H1 (cell line): ENCODE measurements at regions not wholly inside any gene's neighbourhood (a gene's known extent, or its start where the extent isn't known, plus 50 kb on each side); places are given as distances from the start of the nearest gene placed in this dataset.

Experiments
- CTCF ChIA-PET: fragments of 300-600 bp; sonication (Branson Sonifier 250); formaldehyde crosslinking; loops from one replicate; lab custom pipeline; 2021; ENCODE audit not compliant: partially characterized antibody; lab: Charles Lee
- POLR2A ChIA-PET: fragments of 300-600 bp; sonication (Branson Sonifier 250); formaldehyde crosslinking; loops from one replicate; lab custom pipeline; 2021; ENCODE audit warnings: inconsistent platforms; ENCODE audit not compliant: partially characterized antibody; lab: Charles Lee
- DNase-seq, 2 experiments: peaks; one replicate each; pipeline versions ENCODE4 v3.0.0 to v3.0.0-alpha.2; 2010 to 2022; ENCODE audit warnings: low spot score in 2 of 2, low read depth in 1 of 2, mixed read lengths in 1 of 2
- FAIRE-seq: peaks from 2 replicates; lab custom pipeline; 2011; peaks lifted over from hg19 to GRCh38; lab: Jason Lieb, UNC
- H2AFZ ChIP-seq: 2 replicates; pipeline ENCODE4 v1.8.1; 2012; ENCODE audit warnings: low read length, inconsistent platforms
- H2AK5ac ChIP-seq: 2 replicates; pipeline ENCODE4 v1.6.1; 2013; ENCODE audit warnings: low read depth, low read length
- H2BK120ac ChIP-seq: replicated peaks from 2 replicates; pipeline ENCODE3; 2013; ENCODE audit warnings: low read depth, low read length, inconsistent platforms
- H2BK12ac ChIP-seq: 2 replicates; pipeline ENCODE4 v1.6.1; 2013; ENCODE audit warnings: low read depth, low read length
- H2BK15ac ChIP-seq: 2 replicates; pipeline ENCODE4 v1.6.1; 2013; ENCODE audit warnings: low read length
- H2BK20ac ChIP-seq: 2 replicates; pipeline ENCODE4 v1.6.1; 2013; ENCODE audit warnings: low read length
- H2BK5ac ChIP-seq: 2 replicates; pipeline ENCODE4 v1.6.1; 2013; ENCODE audit warnings: low read depth, low read length
- H3K14ac ChIP-seq: 2 replicates; pipeline ENCODE4 v1.6.1; 2013; ENCODE audit warnings: inconsistent platforms; ENCODE audit not compliant: insufficient read length
- H3K18ac ChIP-seq: 2 replicates; pipeline ENCODE4 v1.6.1; 2013; ENCODE audit warnings: low read length; ENCODE audit errors: extremely low read depth
- H3K23ac ChIP-seq: 2 replicates; pipeline ENCODE4 v1.6.1; 2013; ENCODE audit warnings: inconsistent platforms; ENCODE audit not compliant: insufficient read length
- H3K23me2 ChIP-seq: 2 replicates; pipeline ENCODE4 v1.6.1; 2013; ENCODE audit warnings: low read depth, low read length
- H3K27ac ChIP-seq: 2 replicates; pipeline ENCODE4 v1.6.1; 2011; ENCODE audit warnings: low read depth, low read length, inconsistent platforms
- H3K27me3 ChIP-seq, 4 experiments: replicated peaks in 1 of 4; 1 replicate in 1 of 4; 2 replicates in 3 of 4; pipeline versions ENCODE4 v1.6.1 to v1.8.1; 2011 to 2013; ENCODE audit warnings: low read length in 3 of 4, mild to moderate bottlenecking in 3 of 4, inconsistent platforms in 2 of 4, mixed read lengths in 2 of 4, moderate library complexity in 1 of 4; ENCODE audit not compliant: control insufficient read depth in 3 of 4, insufficient read depth in 3 of 4; ENCODE audit errors: extremely low read depth in 1 of 4
- H3K36me3 ChIP-seq, 4 experiments: 2 replicates each; pipeline versions ENCODE4 v1.6.1 to v1.8.1; 2011 to 2013; ENCODE audit warnings: mild to moderate bottlenecking in 4 of 4, low read length in 3 of 4, moderate library complexity in 2 of 4, control low read depth in 1 of 4, inconsistent platforms in 1 of 4; ENCODE audit not compliant: insufficient read depth in 4 of 4, control insufficient read depth in 2 of 4
- H3K4ac ChIP-seq: replicated peaks from 2 replicates; pipeline ENCODE3; 2013; ENCODE audit warnings: low read length, low read depth, mixed read lengths, inconsistent platforms; ENCODE audit not compliant: insufficient read length
- H3K4me1 ChIP-seq, 4 experiments: replicated peaks in 1 of 4; 1 replicate in 1 of 4; 2 replicates in 3 of 4; pipeline versions ENCODE4 v1.6.1 to v1.8.1; 2011 to 2013; ENCODE audit warnings: low read length in 3 of 4, inconsistent platforms in 2 of 4, mixed read lengths in 1 of 4; ENCODE audit not compliant: insufficient read depth in 4 of 4, control insufficient read depth in 3 of 4
- H3K4me2 ChIP-seq, 2 experiments: 2 replicates each; pipeline versions ENCODE4 v1.6.1 to v1.8.1; 2011 to 2013; ENCODE audit warnings: low read depth in 2 of 2, low read length in 2 of 2, control low read depth in 1 of 2, inconsistent platforms in 1 of 2, mild to moderate bottlenecking in 1 of 2; ENCODE audit not compliant: insufficient read depth in 1 of 2
- H3K4me3 ChIP-seq, 4 experiments: fragments of 200-600, 300-600 bp in 1 of 4; sonication (generic), shearing (Covaris generic), sonication (Bioruptor Twin) in 1 of 4; 2 replicates each; pipeline versions ENCODE4 v1.5.1 to v1.8.1; 2011 to 2016; ENCODE audit warnings: low read length in 4 of 4, low read depth in 3 of 4, control low read depth in 2 of 4, inconsistent platforms in 2 of 4, mild to moderate bottlenecking in 2 of 4, mixed read lengths in 1 of 4, moderate library complexity in 1 of 4; ENCODE audit not compliant: insufficient read depth in 2 of 4; ENCODE audit errors: extremely low read depth in 1 of 4
- H3K56ac ChIP-seq: replicated peaks from 2 replicates; pipeline ENCODE3; 2013; ENCODE audit warnings: low read depth, mild to moderate bottlenecking, mixed read lengths, low read length, inconsistent platforms; ENCODE audit not compliant: insufficient read length
- H3K79me1 ChIP-seq: 2 replicates; pipeline ENCODE4 v1.6.1; 2013; ENCODE audit warnings: low read depth, low read length, control low read depth
- H3K79me2 ChIP-seq, 2 experiments: 2 replicates each; pipeline versions ENCODE4 v1.6.1 to v1.8.1; 2012 to 2013; ENCODE audit warnings: low read length in 2 of 2, mild to moderate bottlenecking in 2 of 2, inconsistent platforms in 1 of 2; ENCODE audit not compliant: insufficient read depth in 2 of 2, control insufficient read depth in 1 of 2
- H3K9ac ChIP-seq, 4 experiments: replicated peaks in 1 of 4; 1 replicate in 1 of 4; 2 replicates in 3 of 4; pipeline versions ENCODE4 v1.6.1 to v1.8.1; 2011 to 2013; ENCODE audit warnings: low read depth in 3 of 4, low read length in 3 of 4, control low read depth in 2 of 4, mild to moderate bottlenecking in 2 of 4, moderate library complexity in 2 of 4, inconsistent platforms in 1 of 4; ENCODE audit errors: extremely low read depth in 1 of 4
- H3K9me3 ChIP-seq, 2 experiments: 2 replicates each; pipeline versions ENCODE4 v1.6.1 to v1.8.1; 2012 to 2013; ENCODE audit warnings: mild to moderate bottlenecking in 2 of 2, moderate library complexity in 2 of 2, control low read depth in 1 of 2, inconsistent platforms in 1 of 2, low read depth in 1 of 2, low read length in 1 of 2, mixed read lengths in 1 of 2; ENCODE audit not compliant: insufficient read depth in 2 of 2
- H4K20me1 ChIP-seq, 2 experiments: replicated peaks in 1 of 2; 2 replicates each; pipeline versions ENCODE3 to v1.8.1; 2011 to 2013; ENCODE audit warnings: inconsistent platforms in 2 of 2, low read length in 2 of 2, mild to moderate bottlenecking in 1 of 2; ENCODE audit not compliant: insufficient read depth in 2 of 2, control insufficient read depth in 1 of 2
- H4K5ac ChIP-seq: 2 replicates; pipeline ENCODE4 v1.6.1; 2013; ENCODE audit warnings: low read length, low read depth, mixed read lengths, inconsistent platforms; ENCODE audit not compliant: insufficient read length
- H4K8ac ChIP-seq: 2 replicates; pipeline ENCODE4 v1.8.0; 2013; ENCODE audit warnings: mild to moderate bottlenecking, moderate library complexity, low read length, inconsistent platforms; ENCODE audit not compliant: insufficient read depth; ENCODE audit errors: extremely low read depth
- H4K91ac ChIP-seq: replicated peaks from 2 replicates; pipeline ENCODE3; 2013; ENCODE audit warnings: low read length, mixed read lengths, inconsistent platforms; ENCODE audit not compliant: insufficient read length
- ASH2L ChIP-seq: fragments of 200-600, 300-600 bp; sonication (generic); IDR thresholded peaks from one replicate; pipeline ENCODE4 v1.7.1; 2017; ENCODE audit warnings: low read length
- BCL11A ChIP-seq, 2 experiments: IDR thresholded peaks; one replicate each; pipeline ENCODE4 v1.6.1; 2011; ENCODE audit warnings: low read depth in 2 of 2, low read length in 2 of 2, mild to moderate bottlenecking in 2 of 2
- CTBP2 ChIP-seq: IDR thresholded peaks from 2 replicates; pipeline ENCODE4 v1.7.0; 2011; ENCODE audit warnings: borderline replicate concordance, mild to moderate bottlenecking, moderate library complexity, mixed read lengths, low read length; ENCODE audit not compliant: insufficient read depth, insufficient read length
- E2F6 ChIP-seq: IDR thresholded peaks from 2 replicates; pipeline ENCODE4 v1.6.1; 2012; ENCODE audit warnings: inconsistent platforms
- HDAC6 ChIP-seq: IDR thresholded peaks from one replicate; pipeline ENCODE4 v1.7.1; 2012; ENCODE audit warnings: low read depth, mild to moderate bottlenecking, inconsistent platforms, low read length, moderate library complexity
- RBBP5 ChIP-seq: IDR thresholded peaks from 2 replicates; pipeline ENCODE4 v1.7.1; 2012; ENCODE audit warnings: low read depth, mild to moderate bottlenecking, inconsistent platforms, low read length, moderate library complexity, borderline replicate concordance
- SUZ12 ChIP-seq: fragments of 200-600 bp; sonication (generic); IDR thresholded peaks from 2 replicates; pipeline ENCODE4 v1.6.1; 2012; ENCODE audit warnings: mild to moderate bottlenecking, inconsistent platforms, low read length, moderate library complexity, mixed read lengths
- WGBS, 2 experiments: shearing (Covaris generic) in 1 of 2; methylation state at CpG; one replicate each; pipeline versions ENCODE4 v1.1.6 to v1.1.7; 2013 to 2015; ENCODE audit warnings: low lambda C conversion rate in 2 of 2, mixed read lengths in 2 of 2, inconsistent platforms in 1 of 2, low coverage in 1 of 2, missing lambda C conversion rate in 1 of 2; ENCODE audit not compliant: insufficient replicate concordance in 2 of 2, insufficient coverage in 1 of 2, insufficient read length in 1 of 2; ENCODE audit errors: extremely low coverage in 1 of 2, missing lambda C conversion rate in 1 of 2; 5-methylcytosine and 5-hydroxymethylcytosine counted together

GRCh38 chrX:4320436-4320947 lies 607.0 kb upstream of the PRKX start:
- 57% methylated on average over 9 of the region's 9 CpGs; no CpG with 5 or more reads in 1 of the 2 experiments for WGBS, 2 experiments
- Histone ChIP-seq H3K79me2 (no peaks in the 10 kb centered on the region), H2BK20ac (no peak overlapping the region), H3K4ac (no peak overlapping the region), H3K4me2 (no peak overlapping the region), H3K4me3 (no peak overlapping the region), H3K4me1 (peaks cover 0 to 5% (median 1%) of the 10 kb centered on the region in 4 experiments; a peak in 1 of 7 replicates), H3K23ac (no peak overlapping the region), H2AK5ac (no peak overlapping the region), H4K5ac (no peak overlapping the region), H3K27ac (no peak overlapping the region), H3K14ac (no peak overlapping the region), H3K27me3 (no peaks in the 10 kb centered on the region), H3K9me3 (no peaks in the 10 kb centered on the region), H4K8ac (no peak overlapping the region), H3K56ac (no peak overlapping the region), H4K20me1 (no peaks in the 10 kb centered on the region), H4K91ac (no peak overlapping the region), H2BK15ac (no peak overlapping the region), H3K23me2 (no peaks in the 10 kb centered on the region), H2AFZ (peak overlapping the region; percentile 62; the same call in 1 of the 2 replicates), H3K79me1 (no peaks in the 10 kb centered on the region), H3K18ac (no peak overlapping the region; the same call in 1 of the 2 replicates), H3K9ac (no peak overlapping the region), H2BK120ac (no peak overlapping the region), H2BK5ac (no peak overlapping the region), H2BK12ac (no peak overlapping the region), H3K36me3 (no peaks in the 10 kb centered on the region)
- ChIA-PET POLR2A (interaction anchor here (1.7 kb wide), 1 partner anchor 11 kb away, joined by 5 read pairs; no protein-coding TSS in a partner anchor), CTCF (no interaction called here)
- FAIRE-seq = peak; percentile 32
- no peak for DNase-seq
- TF ChIP-seq RBBP5 (no peak), SUZ12 (no peak), E2F6 (no peak), CTBP2 (no peak), BCL11A (IDR thresholded peaks at IDR 0.05; ENCODE audit: low read depth in 2 of 2, low read length in 2 of 2) (no peak), ASH2L (no peak), HDAC6 (no peak)
